HepG2 (cell line): ENCODE measurements at regions not wholly inside any gene's neighbourhood (a gene's known extent, or its start where the extent isn't known, plus 50 kb on each side); places are given as distances from the start of the nearest gene placed in this dataset.

Source experiments
- AFF4 ChIP-seq: sonication (generic); formaldehyde crosslinking; IDR thresholded peaks from 2 replicates; pipeline ENCODE4 v1.4.0; 2020; ENCODE audit warnings: missing genetic modification reagents
- FOXJ3 ChIP-seq: sonication (generic); formaldehyde crosslinking; IDR thresholded peaks from 2 replicates; pipeline ENCODE4 v1.4.0; 2020; ENCODE audit warnings: missing genetic modification reagents, mild to moderate bottlenecking, borderline replicate concordance
- HINFP ChIP-seq: sonication (generic); formaldehyde crosslinking; IDR thresholded peaks from 2 replicates; pipeline ENCODE4 v1.4.0; 2020; ENCODE audit warnings: low read depth, mild to moderate bottlenecking, missing genetic modification reagents
- MATR3 ChIP-seq: sonication (generic); formaldehyde crosslinking; IDR thresholded peaks from 2 replicates; pipeline ENCODE4 v1.4.0; 2020; ENCODE audit warnings: missing genetic modification reagents
- MIER2 ChIP-seq: IDR thresholded peaks from 2 replicates; pipeline ENCODE4 v1.6.1; 2016; ENCODE audit warnings: missing biosample characterization, missing genetic modification reagents
- NR2C2 ChIP-seq: sonication (generic); formaldehyde crosslinking; IDR thresholded peaks from 2 replicates; pipeline ENCODE4 v1.4.0; 2020; ENCODE audit warnings: missing genetic modification reagents, mild to moderate bottlenecking, moderate library complexity, borderline replicate concordance
- PRDM10 ChIP-seq: sonication (generic); formaldehyde crosslinking; IDR thresholded peaks from 2 replicates; pipeline ENCODE4 v1.4.0; 2020; ENCODE audit warnings: low read depth, missing genetic modification reagents
- THAP8 ChIP-seq: sonication (generic); formaldehyde crosslinking; IDR thresholded peaks from 2 replicates; pipeline ENCODE4 v1.5.1; 2020; ENCODE audit warnings: missing genetic modification reagents, mild to moderate bottlenecking, borderline replicate concordance
- U2AF2 ChIP-seq: fragments of 200-400 bp; formaldehyde crosslinking; IDR thresholded peaks from 2 replicates; pipeline ENCODE4 v1.6.1; 2017; ENCODE audit warnings: low read depth, mild to moderate bottlenecking, low read length
- ZBTB26 ChIP-seq: IDR thresholded peaks from 2 replicates; pipeline ENCODE4 v1.6.1; 2016; ENCODE audit warnings: missing compliant biosample characterization, missing genetic modification reagents, borderline replicate concordance
- ZNF136 ChIP-seq: sonication (generic); formaldehyde crosslinking; IDR thresholded peaks from 2 replicates; pipeline ENCODE4 v1.8.1; 2022; ENCODE audit warnings: low read depth, mild to moderate bottlenecking, moderate library complexity, missing genetic modification reagents
- ZNF24 ChIP-seq: fragments of 450-650 bp; IDR thresholded peaks from 2 replicates; pipeline ENCODE4 v1.6.1; 2017; ENCODE audit warnings: antibody characterized with exemption, mild to moderate bottlenecking
- ZNF839 ChIP-seq: sonication (generic); formaldehyde crosslinking; IDR thresholded peaks from 2 replicates; pipeline ENCODE4 v1.4.0; 2020; ENCODE audit warnings: missing genetic modification reagents, mild to moderate bottlenecking, borderline replicate concordance
- ZSCAN20 ChIP-seq: sonication (generic); formaldehyde crosslinking; IDR thresholded peaks from 2 replicates; pipeline ENCODE4 v1.4.0; 2020; ENCODE audit warnings: missing genetic modification reagents, mild to moderate bottlenecking, borderline replicate concordance
- TF ChIP-seq, protein P1 (sequence below): sonication (generic); formaldehyde crosslinking; IDR thresholded peaks from 2 replicates; pipeline ENCODE4 v1.5.1; 2020; ENCODE audit warnings: missing genetic modification reagents, mild to moderate bottlenecking, borderline replicate concordance

GRCh38 chr18:38940863-38941531 is 1375.4 kb upstream of the CELF4 start (continued):
- TF ChIP-seq, protein P1, sequence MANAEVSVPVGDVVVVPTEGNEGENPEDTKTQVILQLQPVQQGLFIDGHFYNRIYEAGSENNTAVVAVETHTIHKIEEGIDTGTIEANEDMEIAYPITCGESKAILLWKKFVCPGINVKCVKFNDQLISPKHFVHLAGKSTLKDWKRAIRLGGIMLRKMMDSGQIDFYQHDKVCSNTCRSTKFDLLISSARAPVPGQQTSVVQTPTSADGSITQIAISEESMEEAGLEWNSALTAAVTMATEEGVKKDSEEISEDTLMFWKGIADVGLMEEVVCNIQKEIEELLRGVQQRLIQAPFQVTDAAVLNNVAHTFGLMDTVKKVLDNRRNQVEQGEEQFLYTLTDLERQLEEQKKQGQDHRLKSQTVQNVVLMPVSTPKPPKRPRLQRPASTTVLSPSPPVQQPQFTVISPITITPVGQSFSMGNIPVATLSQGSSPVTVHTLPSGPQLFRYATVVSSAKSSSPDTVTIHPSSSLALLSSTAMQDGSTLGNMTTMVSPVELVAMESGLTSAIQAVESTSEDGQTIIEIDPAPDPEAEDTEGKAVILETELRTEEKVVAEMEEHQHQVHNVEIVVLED (CRISPR knock-in tag): no peak
- TF ChIP-seq HINFP (CRISPR knock-in tag) (no peak), U2AF2 (no peak), NR2C2 (CRISPR knock-in tag) (0 out of 2 replicates have a peak, but pooled peaks have one; percentile 25), MATR3 (CRISPR knock-in tag) (no peak), ZNF24 (no peak), ZSCAN20 (CRISPR knock-in tag) (no peak), ZBTB26 (CRISPR knock-in tag) (peak; percentile 59; the same call in 1 of the 2 replicates), AFF4 (no peak), MIER2 (CRISPR knock-in tag) (no peak), FOXJ3 (CRISPR knock-in tag) (no peak), THAP8 (no peak), ZNF136 (CRISPR knock-in tag) (no peak), ZNF839 (CRISPR knock-in tag) (no peak), PRDM10 (CRISPR knock-in tag) (no peak)
